IPS-15b (cell line): ENCODE measurements at regions not wholly inside any gene's neighbourhood (a gene's known extent, or its start where the extent isn't known, plus 50 kb on each side); places are given as distances from the start of the nearest gene placed in this dataset.

Source experiments
- H3K27me3 ChIP-seq: one replicate; pipeline ENCODE4 v1.6.1; 2013; ENCODE audit warnings: low read length; ENCODE audit not compliant: control insufficient read depth, insufficient read depth
- H3K36me3 ChIP-seq: one replicate; pipeline ENCODE4 v1.6.1; 2013; ENCODE audit warnings: low read length; ENCODE audit not compliant: control insufficient read depth, insufficient read depth
- H3K4me1 ChIP-seq: one replicate; pipeline ENCODE4 v1.6.1; 2013; ENCODE audit warnings: mild to moderate bottlenecking, low read length; ENCODE audit not compliant: control insufficient read depth, insufficient read depth
- H3K4me3 ChIP-seq: one replicate; pipeline ENCODE4 v1.5.1; 2013; ENCODE audit warnings: low read depth, low read length
- H3K9ac ChIP-seq: one replicate; pipeline ENCODE4 v1.6.1; 2013; ENCODE audit warnings: low read depth, mild to moderate bottlenecking, low read length
- H3K9me3 ChIP-seq: one replicate; pipeline ENCODE4 v1.6.1; 2013; ENCODE audit warnings: mild to moderate bottlenecking, low read length; ENCODE audit not compliant: control insufficient read depth, insufficient read depth

- Histone ChIP-seq H3K36me3 (no peaks in the 10 kb centered on the region), H3K9ac (peak overlapping the region; percentile 24), H3K4me1 (peaks cover 19% of the 10 kb centered on the region)
Observed at GRCh38 chr2:42925742-42926433, 133.5 kb upstream of the HAAO start.

GRCh38 chr2:42924418-42924886 is 132.1 kb upstream of the HAAO start:
- Histone ChIP-seq H3K9ac (no peak overlapping the region), H3K9me3 (no peaks in the 10 kb centered on the region), H3K4me3 (no peak overlapping the region), H3K27me3 (no peaks in the 10 kb centered on the region), H3K4me1 (peaks cover 13% of the 10 kb centered on the region), H3K36me3 (no peaks in the 10 kb centered on the region)

More at GRCh38 chr2:42925742-42926433, 133.5 kb upstream of the HAAO start:
- H3K4me3 ChIP-seq, result no peak overlapping the region
- H3K27me3 ChIP-seq, result no peaks in the 10 kb centered on the region
- no peaks in the 10 kb centered on the region for H3K9me3 ChIP-seq

- H3K9ac ChIP-seq, result no peak overlapping the region
- no peaks in the 10 kb centered on the region for H3K27me3 ChIP-seq
- no peaks in the 10 kb centered on the region for H3K9me3 ChIP-seq
- peaks cover 8% of the 10 kb centered on the region for H3K4me1 ChIP-seq
- no peak overlapping the region for H3K4me3 ChIP-seq
- no peaks in the 10 kb centered on the region for H3K36me3 ChIP-seq
Observed at GRCh38 chr2:42923580-42924417, 131.4 kb upstream of the HAAO start.

DNA sequence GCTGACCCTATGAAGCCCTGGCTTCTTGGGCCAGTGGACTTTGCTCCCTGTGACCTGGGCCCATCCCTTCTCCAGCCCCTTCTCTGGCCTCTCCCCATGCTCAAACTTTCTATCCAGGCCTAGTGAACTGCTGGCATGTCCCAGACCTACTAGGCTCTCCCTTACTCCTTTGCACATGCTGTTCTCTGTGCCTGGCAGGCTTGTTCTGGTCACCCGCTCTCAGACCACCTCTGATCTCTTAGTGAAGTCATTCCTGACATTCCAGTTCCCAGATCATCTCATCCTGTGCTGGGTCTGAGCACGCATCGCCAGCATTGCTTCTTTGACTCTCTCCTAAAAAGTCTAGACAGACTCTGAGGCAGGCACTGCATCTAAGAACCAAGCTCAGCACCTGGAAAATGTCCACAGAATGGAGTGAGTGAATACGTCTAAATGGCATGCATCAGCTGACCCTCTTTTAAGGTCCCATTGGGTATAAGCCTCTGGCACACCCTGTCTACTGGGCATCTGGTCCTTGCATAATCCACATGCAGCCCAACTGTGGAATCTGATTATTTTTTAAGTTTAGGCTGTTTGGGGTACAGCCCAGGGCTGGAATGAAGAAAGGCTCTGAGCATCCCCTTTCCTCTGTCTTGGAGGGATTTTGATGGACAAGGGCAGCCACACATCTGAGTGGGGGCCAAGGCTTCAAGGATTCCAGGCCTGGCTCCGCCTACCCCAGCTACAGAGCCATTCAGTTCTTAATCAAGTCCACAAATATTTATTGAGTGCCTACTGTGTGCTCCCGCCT is 130.6 kb upstream of the HAAO start:
- Histone ChIP-seq H3K27me3 (no peaks in the 10 kb centered on the region), H3K4me1 (peaks cover 6% of the 10 kb centered on the region), H3K9me3 (no peaks in the 10 kb centered on the region), H3K4me3 (no peak overlapping the region), H3K36me3 (no peaks in the 10 kb centered on the region), H3K9ac (no peak overlapping the region)

DNA sequence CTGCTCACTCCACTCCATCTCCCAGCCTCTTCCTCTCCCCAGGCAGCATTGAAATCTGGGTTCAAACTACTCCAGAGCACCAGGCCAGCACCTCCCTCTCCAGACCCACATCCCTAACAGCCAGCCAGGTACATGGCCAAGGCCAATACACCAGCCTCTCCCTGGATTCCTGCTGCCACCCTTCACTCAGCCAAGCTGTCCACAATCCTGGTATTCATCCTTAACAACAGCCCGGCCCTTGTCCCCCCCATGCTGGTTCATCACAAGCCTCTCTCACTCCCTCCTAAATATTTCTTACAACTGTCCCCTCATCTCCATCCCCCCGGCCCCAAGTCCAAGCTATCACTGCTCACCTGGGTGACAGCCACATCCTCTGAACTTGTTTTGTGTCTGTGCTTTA is 129.9 kb upstream of the HAAO start:
- no peaks in the 10 kb centered on the region for H3K9me3 ChIP-seq
- no peaks in the 10 kb centered on the region for H3K36me3 ChIP-seq
- H3K27me3 ChIP-seq, result no peaks in the 10 kb centered on the region
- H3K9ac ChIP-seq, result no peak overlapping the region
- H3K4me3 ChIP-seq, result no peak overlapping the region
- peaks cover 6% of the 10 kb centered on the region for H3K4me1 ChIP-seq

- Histone ChIP-seq H3K4me3 (no peak overlapping the region), H3K27me3 (no peaks in the 10 kb centered on the region), H3K4me1 (peaks cover 6% of the 10 kb centered on the region)
Observed at GRCh38 chr2:42921721-42922120, 129.3 kb upstream of the HAAO start.

GRCh38 chr2:42921147-42921520 is 128.8 kb upstream of the HAAO start:
- Histone ChIP-seq H3K9ac (no peak overlapping the region), H3K4me1 (peaks cover 6% of the 10 kb centered on the region), H3K36me3 (no peaks in the 10 kb centered on the region), H3K4me3 (no peak overlapping the region), H3K9me3 (no peaks in the 10 kb centered on the region), H3K27me3 (no peaks in the 10 kb centered on the region)

More at GRCh38 chr2:42921721-42922120, 129.3 kb upstream of the HAAO start:
- H3K36me3 ChIP-seq, result no peaks in the 10 kb centered on the region
- H3K9me3 ChIP-seq, result no peaks in the 10 kb centered on the region
- H3K9ac ChIP-seq, result no peak overlapping the region

DNA sequence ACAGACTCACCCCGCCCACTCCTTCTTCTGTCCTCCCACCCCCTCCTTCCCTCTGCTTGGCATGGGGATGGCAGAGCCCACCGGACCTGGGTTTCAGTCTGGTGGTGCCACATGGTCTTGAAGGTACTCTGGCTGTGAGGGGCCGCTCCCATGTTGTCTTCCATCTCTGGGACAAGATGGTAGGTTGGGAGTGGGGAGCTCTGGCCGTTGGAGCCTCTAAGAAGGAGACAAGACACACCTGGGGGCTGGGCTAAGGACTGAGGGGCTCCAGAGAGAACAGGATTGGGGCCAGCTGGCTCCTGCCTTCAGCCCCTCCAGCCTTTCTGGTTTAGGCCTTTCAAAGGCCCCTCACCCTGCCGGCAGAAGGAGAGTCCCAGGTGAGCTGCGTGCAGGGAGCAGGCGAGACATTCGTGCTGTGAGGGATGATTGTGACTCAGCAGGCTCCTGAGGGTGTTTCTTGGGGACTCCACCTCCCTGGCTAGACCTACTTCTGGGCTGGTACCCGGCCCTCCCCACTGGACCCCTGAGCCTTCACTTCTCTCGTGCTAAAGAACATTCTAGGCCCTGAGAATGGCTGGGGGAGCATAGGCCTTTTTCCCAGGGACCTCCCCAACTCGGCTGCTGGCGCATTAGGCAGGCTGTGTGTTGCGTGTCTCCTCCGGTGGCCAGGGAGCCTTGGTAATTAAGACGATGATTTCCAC is 128.2 kb upstream of the HAAO start:
- Histone ChIP-seq H3K9ac (no peak overlapping the region), H3K4me3 (no peak overlapping the region), H3K4me1 (peaks cover 6% of the 10 kb centered on the region), H3K27me3 (peaks cover 2% of the 10 kb centered on the region), H3K36me3 (no peaks in the 10 kb centered on the region), H3K9me3 (no peaks in the 10 kb centered on the region)

GRCh38 chr2:42918671-42919318 is 126.4 kb upstream of the HAAO start:
- no peaks in the 10 kb centered on the region for H3K9me3 ChIP-seq

GRCh38 chr2:42918041-42918440 is 125.7 kb upstream of the HAAO start:
- Histone ChIP-seq H3K9ac (no peak overlapping the region), H3K27me3 (peaks cover 2% of the 10 kb centered on the region), H3K4me1 (no peaks in the 10 kb centered on the region), H3K36me3 (no peaks in the 10 kb centered on the region), H3K9me3 (no peaks in the 10 kb centered on the region), H3K4me3 (no peak overlapping the region)

More at GRCh38 chr2:42918671-42919318, 126.4 kb upstream of the HAAO start:
- no peak overlapping the region for H3K9ac ChIP-seq
- peaks cover 2% of the 10 kb centered on the region for H3K27me3 ChIP-seq
- H3K4me1 ChIP-seq, result peaks cover 2% of the 10 kb centered on the region
- no peak overlapping the region for H3K4me3 ChIP-seq
- H3K36me3 ChIP-seq, result no peaks in the 10 kb centered on the region
